ENCODE measurements at regions not wholly inside any gene's neighbourhood (a gene's known extent, or its start where the extent isn't known, plus 50 kb on each side); places are given as distances from the start of the nearest gene placed in this dataset.
"Not testable (repeated sequence)": the region's sequence is repeated elsewhere in the genome, so short reads cannot be mapped to it uniquely, and the experiment has no call there.

- DNase-seq (ENCODE audit: insufficient read length, low spot score) (no peak), FAIRE-seq (no peak)
- TF ChIP-seq SPI1 (IDR thresholded peaks at IDR 0.05; ENCODE audit: low read depth, low read length) (no peak), POLR2A (IDR thresholded peaks at IDR 0.05; ENCODE audit: low read depth, low read length) (no peak), POLR2AphosphoS5 (IDR thresholded peaks at IDR 0.05; ENCODE audit: low read depth, low read length) (no peak), POU2F2 (IDR thresholded peaks at IDR 0.05; ENCODE audit: low read depth, low read length) (no peak), PAX5 (IDR thresholded peaks at IDR 0.05; ENCODE audit: insufficient read depth, low read length, severe bottlenecking) (no peak), TAF1 (IDR thresholded peaks at IDR 0.05; ENCODE audit: low read depth, low read length) (no peak)
These were observed 70.3 kb upstream of the NANOS1 start for GRCh38 chr10:118958984-118959925.

GRCh38 chr10:118960157-118961090 lies 69.1 kb upstream of the NANOS1 start:
- DNase-seq (ENCODE audit: insufficient read length, low spot score) (no peak), FAIRE-seq (no peak)
- no peak for TF ChIP-seq TAF1 (IDR thresholded peaks at IDR 0.05; ENCODE audit: low read depth, low read length)
- no peak for TF ChIP-seq PAX5 (IDR thresholded peaks at IDR 0.05; ENCODE audit: insufficient read depth, low read length, severe bottlenecking)
- no peak for TF ChIP-seq POU2F2 (IDR thresholded peaks at IDR 0.05; ENCODE audit: low read depth, low read length)
- no peak for TF ChIP-seq POLR2AphosphoS5 (IDR thresholded peaks at IDR 0.05; ENCODE audit: low read depth, low read length)
- no peak for TF ChIP-seq SPI1 (IDR thresholded peaks at IDR 0.05; ENCODE audit: low read depth, low read length)
- TF ChIP-seq POLR2A (IDR thresholded peaks at IDR 0.05; ENCODE audit: low read depth, low read length), result no peak

- TF ChIP-seq POLR2AphosphoS5 (IDR thresholded peaks at IDR 0.05; ENCODE audit: low read depth, low read length), result no peak
- TF ChIP-seq POU2F2 (IDR thresholded peaks at IDR 0.05; ENCODE audit: low read depth, low read length), result no peak
- TF ChIP-seq TAF1 (IDR thresholded peaks at IDR 0.05; ENCODE audit: low read depth, low read length), result no peak
- TF ChIP-seq PAX5 (IDR thresholded peaks at IDR 0.05; ENCODE audit: insufficient read depth, low read length, severe bottlenecking), result no peak
- TF ChIP-seq SPI1 (IDR thresholded peaks at IDR 0.05; ENCODE audit: low read depth, low read length), result no peak
- no peak for TF ChIP-seq POLR2A (IDR thresholded peaks at IDR 0.05; ENCODE audit: low read depth, low read length)
- no peak for FAIRE-seq
- DNase-seq (ENCODE audit: insufficient read length, low spot score), result no peak
These were observed 68.1 kb upstream of the NANOS1 start for GRCh38 chr10:118961436-118961835.

- DNase-seq (ENCODE audit: insufficient read length, low spot score); FAIRE-seq: not testable (repeated sequence)
These were observed 67.1 kb upstream of the NANOS1 start for GRCh38 chr10:118962331-118962868.

- FAIRE-seq (no peak), DNase-seq (ENCODE audit: insufficient read length, low spot score) (no peak)
- TF ChIP-seq SPI1 (IDR thresholded peaks at IDR 0.05; ENCODE audit: low read depth, low read length) (no peak), POU2F2 (IDR thresholded peaks at IDR 0.05; ENCODE audit: low read depth, low read length) (no peak), POLR2A (IDR thresholded peaks at IDR 0.05; ENCODE audit: low read depth, low read length) (no peak), PAX5 (IDR thresholded peaks at IDR 0.05; ENCODE audit: insufficient read depth, low read length, severe bottlenecking) (no peak), POLR2AphosphoS5 (IDR thresholded peaks at IDR 0.05; ENCODE audit: low read depth, low read length) (no peak), TAF1 (IDR thresholded peaks at IDR 0.05; ENCODE audit: low read depth, low read length) (no peak)
These were observed 66.2 kb upstream of the NANOS1 start for GRCh38 chr10:118963341-118963740.

GRCh38 chr10:118963933-118964332 lies 65.6 kb upstream of the NANOS1 start:
- TF ChIP-seq POLR2AphosphoS5 (IDR thresholded peaks at IDR 0.05; ENCODE audit: low read depth, low read length) (no peak), POLR2A (IDR thresholded peaks at IDR 0.05; ENCODE audit: low read depth, low read length) (no peak), SPI1 (IDR thresholded peaks at IDR 0.05; ENCODE audit: low read depth, low read length) (no peak), POU2F2 (IDR thresholded peaks at IDR 0.05; ENCODE audit: low read depth, low read length) (no peak), PAX5 (IDR thresholded peaks at IDR 0.05; ENCODE audit: insufficient read depth, low read length, severe bottlenecking) (no peak), TAF1 (IDR thresholded peaks at IDR 0.05; ENCODE audit: low read depth, low read length) (no peak)
- no peak for DNase-seq (ENCODE audit: insufficient read length, low spot score)
- no peak for FAIRE-seq

- not testable (repeated sequence) for FAIRE-seq
These were observed 65.0 kb upstream of the NANOS1 start for GRCh38 chr10:118964476-118964875.

GRCh38 chr10:118965096-118965495 lies 64.4 kb upstream of the NANOS1 start:
- DNase-seq (ENCODE audit: insufficient read length, low spot score) (no peak), FAIRE-seq (no peak)
- TF ChIP-seq TAF1 (IDR thresholded peaks at IDR 0.05; ENCODE audit: low read depth, low read length) (no peak), PAX5 (IDR thresholded peaks at IDR 0.05; ENCODE audit: insufficient read depth, low read length, severe bottlenecking) (no peak), SPI1 (IDR thresholded peaks at IDR 0.05; ENCODE audit: low read depth, low read length) (no peak), POLR2AphosphoS5 (IDR thresholded peaks at IDR 0.05; ENCODE audit: low read depth, low read length) (no peak), POLR2A (IDR thresholded peaks at IDR 0.05; ENCODE audit: low read depth, low read length) (no peak), POU2F2 (IDR thresholded peaks at IDR 0.05; ENCODE audit: low read depth, low read length) (no peak)

More at GRCh38 chr10:118964476-118964875, 65.0 kb upstream of the NANOS1 start:
- DNase-seq (ENCODE audit: insufficient read length, low spot score), result not testable (repeated sequence)

GRCh38 chr10:118965645-118966044 lies 63.9 kb upstream of the NANOS1 start:
- DNase-seq (ENCODE audit: insufficient read length, low spot score) (no peak), FAIRE-seq (no peak)
- no peak for TF ChIP-seq TAF1 (IDR thresholded peaks at IDR 0.05; ENCODE audit: low read depth, low read length)
- no peak for TF ChIP-seq POU2F2 (IDR thresholded peaks at IDR 0.05; ENCODE audit: low read depth, low read length)
- no peak for TF ChIP-seq PAX5 (IDR thresholded peaks at IDR 0.05; ENCODE audit: insufficient read depth, low read length, severe bottlenecking)
- TF ChIP-seq SPI1 (IDR thresholded peaks at IDR 0.05; ENCODE audit: low read depth, low read length), result no peak
- no peak for TF ChIP-seq POLR2AphosphoS5 (IDR thresholded peaks at IDR 0.05; ENCODE audit: low read depth, low read length)
- no peak for TF ChIP-seq POLR2A (IDR thresholded peaks at IDR 0.05; ENCODE audit: low read depth, low read length)
